ENCODE measurements at regions not wholly inside any gene's neighbourhood (a gene's known extent, or its start where the extent isn't known, plus 50 kb on each side); places are given as distances from the start of the nearest gene placed in this dataset.

DNA sequence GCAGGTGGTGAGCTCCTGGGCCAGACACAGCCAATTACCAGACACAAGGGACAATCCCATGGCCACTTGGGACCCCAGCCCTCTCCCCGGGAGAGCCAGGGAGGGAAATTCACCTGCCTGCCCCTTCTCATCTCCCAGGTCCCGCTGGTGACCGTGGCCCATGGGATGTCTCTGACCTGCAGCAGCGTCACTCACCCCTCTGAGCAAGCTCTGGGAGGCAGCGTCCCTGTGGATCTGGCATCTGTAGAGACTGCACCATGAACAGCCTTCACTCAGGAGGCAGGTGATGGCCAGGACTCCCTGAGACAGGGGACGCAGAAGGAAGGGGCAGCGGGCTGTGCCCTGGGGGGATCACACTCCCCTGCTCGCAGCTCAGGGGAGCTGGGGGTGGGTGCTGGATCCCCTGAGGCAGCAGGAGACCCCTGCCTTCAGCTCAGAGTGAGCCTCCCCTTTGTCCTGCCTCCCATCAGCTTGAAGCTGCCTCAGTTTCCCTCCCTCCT, 90.8 kb downstream of the FOXL3 start:
- DNase-seq (ENCODE audit: insufficient read length, low spot score) = no peak
- FAIRE-seq = peak; percentile 46

DNA sequence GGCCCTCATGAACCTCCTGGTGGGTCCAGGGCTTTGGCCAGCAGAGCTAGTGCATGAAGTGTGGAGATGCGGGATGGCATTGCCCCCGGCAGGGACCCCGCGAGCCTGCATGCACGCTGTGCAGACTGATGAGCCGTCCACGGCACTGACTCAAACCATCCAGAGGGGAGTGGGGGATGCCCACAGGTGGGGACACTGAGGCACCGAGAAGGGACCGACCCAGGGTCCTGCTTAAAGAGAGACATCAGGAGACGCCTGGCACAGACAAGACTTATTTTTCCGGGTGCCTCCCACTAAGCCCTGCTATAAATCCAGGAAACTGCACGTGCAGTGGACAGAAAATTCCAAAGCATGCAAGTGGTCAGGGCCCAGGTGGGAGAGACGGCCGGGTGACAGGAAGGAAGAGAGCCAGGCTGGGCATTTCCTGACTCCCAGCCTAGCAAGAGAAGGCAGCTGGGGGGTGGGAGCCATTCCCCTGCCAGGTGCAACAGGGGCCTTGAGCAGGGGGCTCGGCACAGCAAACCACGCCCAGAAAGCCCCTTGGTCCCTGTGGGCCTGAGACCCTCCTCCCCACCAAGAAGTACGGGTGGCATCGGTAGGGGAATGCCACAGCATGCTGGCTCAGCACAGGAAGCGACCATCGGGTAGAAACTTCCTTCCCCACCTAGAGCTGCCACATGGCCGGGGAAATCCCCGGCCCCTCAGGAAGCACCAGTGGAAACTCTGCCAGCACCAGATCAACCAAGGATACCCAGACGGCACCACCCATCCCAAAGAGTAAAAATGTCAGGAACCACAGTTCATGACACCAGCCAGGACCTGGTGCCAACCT, 91.5 kb downstream of the FOXL3 start:
- DNase-seq (ENCODE audit: insufficient read length, low spot score) (no peak), FAIRE-seq (peak; percentile 33)

DNA sequence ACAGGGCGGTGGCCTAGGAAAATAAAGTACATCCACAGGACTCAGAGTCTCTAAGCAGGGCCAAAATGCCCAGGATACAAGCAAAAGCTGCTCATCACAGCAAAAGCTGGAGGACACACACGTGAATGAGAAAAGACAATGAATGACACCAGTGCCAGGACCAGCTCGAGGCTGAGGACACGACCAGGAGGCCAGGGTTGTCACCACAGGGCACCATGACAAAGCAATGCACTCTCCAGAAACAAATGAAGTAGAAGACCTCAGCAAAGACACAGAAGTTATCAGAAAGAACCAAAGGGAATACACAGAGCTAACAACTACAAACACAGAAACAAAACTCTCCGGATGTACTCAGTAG, 92.1 kb downstream of the FOXL3 start:
- DNase-seq (ENCODE audit: insufficient read length, low spot score) (no peak), FAIRE-seq (no peak)

DNA sequence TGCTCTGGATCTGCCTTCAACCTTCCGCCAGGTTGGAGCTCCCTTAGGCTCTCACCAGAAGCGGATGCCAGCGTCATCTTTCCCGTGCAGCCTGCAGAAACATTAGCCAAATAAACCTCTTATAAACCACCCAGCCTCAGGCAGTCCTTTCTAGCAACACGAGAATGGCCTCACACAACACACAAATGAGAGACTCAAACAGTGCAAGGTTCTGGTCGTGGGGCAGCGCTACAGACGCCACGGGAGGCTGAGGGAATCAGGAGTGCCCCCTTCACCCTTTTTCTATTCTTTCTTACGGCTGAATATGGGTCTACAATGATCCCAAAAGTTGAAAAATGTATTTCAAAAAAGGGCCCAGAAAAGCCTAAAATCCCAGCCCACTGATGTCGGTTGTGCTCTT, 96.4 kb downstream of the FOXL3 start:
- DNase-seq (ENCODE audit: insufficient read length, low spot score) (no peak), FAIRE-seq (no peak)

DNA sequence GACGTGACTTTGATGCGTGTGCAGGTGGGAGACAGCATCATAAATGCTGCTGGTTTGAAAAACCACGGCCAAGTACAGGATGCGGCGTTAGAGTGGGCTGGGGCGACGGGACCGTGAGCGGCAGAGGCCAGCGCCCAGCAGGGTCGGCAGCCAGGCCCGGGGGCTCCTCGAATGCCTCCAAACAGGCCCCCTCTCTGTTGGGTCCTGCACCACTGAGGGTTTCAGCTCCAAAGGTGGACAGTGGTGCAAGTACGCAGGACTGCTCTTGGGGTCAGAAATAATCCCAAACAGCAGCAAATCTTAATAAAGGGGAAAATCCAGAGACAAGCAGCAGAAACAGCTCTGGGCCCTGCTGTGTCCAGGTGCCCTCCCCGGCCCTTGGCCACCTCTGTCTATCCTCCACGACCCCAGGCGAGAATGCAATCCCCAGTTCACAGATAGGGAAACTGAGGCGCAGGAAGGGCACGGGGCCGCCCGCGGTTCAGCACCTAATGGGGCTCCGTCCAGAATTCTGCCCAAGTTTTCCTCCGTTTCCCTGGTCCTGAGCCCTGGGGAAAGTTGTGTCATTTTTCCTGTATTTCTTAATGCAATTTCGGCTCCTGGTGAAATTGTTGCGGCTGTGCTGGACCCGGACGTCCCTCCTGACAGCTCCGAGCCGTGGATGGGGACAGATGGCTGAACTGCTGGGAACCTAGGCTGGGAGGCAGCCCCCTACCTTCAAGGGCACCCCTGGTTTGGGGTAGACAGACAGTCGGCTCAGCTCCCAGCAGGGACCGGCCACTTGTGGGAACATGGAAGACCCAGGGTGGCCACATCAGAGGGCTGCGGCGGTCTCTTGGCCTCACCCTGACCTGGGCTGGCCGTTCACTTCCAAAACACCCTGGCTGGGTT, 97.4 kb downstream of the FOXL3 start:
- no peak for DNase-seq (ENCODE audit: insufficient read length, low spot score)
- FAIRE-seq = no peak

DNA sequence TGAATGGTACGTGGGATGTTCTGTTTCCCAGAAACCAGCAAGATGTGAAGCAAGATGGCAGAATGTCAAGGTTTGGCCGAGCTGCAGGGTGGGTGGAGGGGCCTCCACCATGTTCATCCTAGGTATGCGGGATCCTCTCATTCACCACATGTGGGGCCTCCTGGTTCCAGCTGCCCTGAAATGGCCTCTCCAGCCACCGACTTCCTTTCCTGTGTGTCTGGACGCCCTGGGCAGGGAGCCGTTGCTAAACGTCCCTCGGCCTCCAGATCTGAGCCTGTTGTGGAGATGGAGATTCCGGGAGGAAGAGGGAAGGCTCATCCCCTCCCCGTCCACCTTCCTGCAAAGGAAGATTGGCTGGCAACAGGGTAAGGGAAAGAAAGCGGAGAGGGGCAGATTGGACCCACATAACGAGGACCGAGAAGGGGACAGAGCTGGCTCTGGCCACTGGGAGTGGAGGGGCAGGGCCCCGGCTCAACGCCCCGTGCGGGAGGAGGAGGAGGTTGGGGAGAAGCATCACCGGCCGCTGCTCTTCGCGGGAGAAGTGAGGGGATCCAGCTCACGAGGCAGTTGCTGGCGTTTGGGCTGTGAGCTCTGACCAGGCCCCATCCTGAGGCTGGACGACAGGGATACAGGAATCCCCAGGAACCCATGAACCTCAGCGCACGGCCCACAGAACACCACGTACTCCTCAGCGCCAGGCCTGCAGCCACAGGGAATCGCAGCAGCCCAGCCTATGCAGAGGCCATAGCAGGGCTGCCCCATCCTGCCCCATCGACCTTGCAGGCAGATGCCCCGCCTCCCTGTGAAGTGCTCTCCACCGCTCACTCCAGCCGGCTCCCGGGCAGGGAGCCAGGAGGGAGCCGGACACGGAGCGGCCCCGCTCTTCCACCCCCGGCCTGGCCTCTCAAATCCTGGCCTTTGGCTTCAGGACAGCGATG, 98.3 kb downstream of the FOXL3 start:
- no peak for FAIRE-seq
- no peak for DNase-seq (ENCODE audit: insufficient read length, low spot score)

DNA sequence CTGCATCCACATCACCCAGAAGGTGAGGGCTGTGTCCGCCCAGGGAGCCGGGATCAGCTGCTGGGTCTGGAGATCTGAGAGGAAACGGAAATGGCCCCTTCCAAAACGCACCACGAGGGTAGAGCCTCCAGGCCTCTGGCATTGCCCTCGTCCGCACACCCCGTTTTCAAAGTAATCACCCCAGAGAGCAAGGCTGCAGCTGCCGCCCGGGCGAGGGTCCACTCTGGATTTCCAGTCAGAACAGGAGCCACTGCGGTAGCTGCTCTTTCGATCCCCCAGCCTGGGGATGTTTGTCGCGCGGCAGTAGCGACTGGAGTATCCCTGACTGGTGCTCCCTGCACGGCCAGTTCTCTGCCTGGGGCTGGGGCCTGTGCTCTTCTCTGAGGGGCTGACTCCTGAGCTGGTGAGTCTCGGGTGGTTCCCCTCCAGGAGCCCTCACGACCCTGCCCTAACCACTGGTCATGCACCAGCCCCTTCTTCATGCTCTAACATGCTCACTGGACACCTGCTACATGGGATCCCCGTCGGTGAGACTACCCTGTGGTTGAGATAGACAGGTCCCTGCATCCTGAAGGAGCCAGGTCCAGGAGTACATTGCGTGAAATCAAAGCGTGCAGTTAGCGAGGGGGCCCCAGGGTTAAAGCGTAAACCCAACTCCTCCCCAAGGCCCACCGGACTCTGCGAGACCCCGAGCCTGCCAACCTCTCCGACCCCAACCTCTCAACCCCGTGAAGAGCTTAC, 99.2 kb downstream of the FOXL3 start:
- no peak for DNase-seq (ENCODE audit: insufficient read length, low spot score)
- no peak for FAIRE-seq

DNA sequence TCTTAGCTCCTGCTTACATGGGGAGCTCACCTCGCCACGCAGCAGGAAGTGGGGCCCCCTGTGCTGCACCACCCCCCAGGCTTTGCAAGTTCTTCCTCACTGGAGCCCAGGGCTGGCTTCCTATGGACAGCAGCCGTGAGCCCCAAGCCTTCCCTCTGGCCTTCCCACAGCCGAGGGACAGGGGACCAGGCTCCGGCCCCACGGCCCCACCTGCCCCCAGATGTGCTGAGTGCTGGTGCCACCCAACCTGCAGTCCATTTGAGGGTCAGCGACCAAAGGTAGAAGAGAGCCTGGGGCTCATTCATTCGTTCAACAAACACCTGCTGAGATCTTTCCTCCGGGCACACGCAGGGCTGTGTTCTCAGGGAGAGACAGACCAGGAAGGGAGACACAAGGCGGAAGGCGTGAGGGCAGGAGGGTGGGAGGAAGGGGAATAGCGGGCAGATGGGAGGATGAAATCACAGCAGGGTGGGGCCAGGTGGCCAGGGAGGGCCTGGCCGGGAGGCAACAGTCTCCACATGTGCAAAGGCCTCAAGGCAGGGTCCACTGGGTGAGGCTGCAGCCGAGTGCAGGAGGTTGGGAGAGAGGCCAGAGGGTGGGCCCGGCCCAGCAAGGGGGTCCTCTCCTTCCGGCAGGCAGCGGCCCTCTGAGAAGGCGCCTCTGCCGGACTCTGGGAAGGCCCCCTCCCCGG, 100.1 kb downstream of the FOXL3 start:
- no peak for FAIRE-seq
- no peak for DNase-seq (ENCODE audit: insufficient read length, low spot score)

DNA sequence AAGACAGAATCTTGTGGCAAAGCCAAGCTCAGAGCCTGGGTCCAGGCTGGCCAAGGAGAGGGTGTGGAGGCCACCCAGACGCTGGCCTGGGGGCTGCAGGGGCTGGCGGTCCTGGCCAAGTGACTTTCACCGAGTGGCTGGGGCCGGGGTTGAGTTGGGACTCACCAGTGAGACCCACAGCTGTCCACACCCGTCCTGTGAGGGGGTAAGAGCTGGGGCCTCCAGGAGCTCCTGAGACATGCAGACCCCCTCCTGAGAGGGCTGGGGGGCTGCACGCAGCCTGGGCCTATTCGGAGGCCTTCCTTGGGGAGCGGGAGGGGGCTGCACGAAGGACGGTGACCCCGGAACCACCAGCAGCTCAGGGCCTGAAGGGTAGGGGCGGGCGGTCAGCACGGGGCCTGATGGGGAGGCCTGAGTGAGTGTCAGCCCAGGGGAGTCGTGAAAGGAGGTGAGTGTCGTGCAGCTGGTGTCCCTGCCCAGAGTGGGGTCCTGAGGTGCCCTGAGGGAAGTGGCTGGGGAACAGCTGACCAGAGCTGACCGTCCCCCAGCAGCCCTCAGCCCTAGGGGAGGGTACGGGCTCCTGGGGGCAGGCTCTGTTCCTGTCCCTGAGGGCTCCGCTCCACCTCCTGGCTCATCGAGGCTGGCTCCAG, 100.9 kb downstream of the FOXL3 start:
- FAIRE-seq (no peak), DNase-seq (ENCODE audit: insufficient read length, low spot score) (no peak)

DNA sequence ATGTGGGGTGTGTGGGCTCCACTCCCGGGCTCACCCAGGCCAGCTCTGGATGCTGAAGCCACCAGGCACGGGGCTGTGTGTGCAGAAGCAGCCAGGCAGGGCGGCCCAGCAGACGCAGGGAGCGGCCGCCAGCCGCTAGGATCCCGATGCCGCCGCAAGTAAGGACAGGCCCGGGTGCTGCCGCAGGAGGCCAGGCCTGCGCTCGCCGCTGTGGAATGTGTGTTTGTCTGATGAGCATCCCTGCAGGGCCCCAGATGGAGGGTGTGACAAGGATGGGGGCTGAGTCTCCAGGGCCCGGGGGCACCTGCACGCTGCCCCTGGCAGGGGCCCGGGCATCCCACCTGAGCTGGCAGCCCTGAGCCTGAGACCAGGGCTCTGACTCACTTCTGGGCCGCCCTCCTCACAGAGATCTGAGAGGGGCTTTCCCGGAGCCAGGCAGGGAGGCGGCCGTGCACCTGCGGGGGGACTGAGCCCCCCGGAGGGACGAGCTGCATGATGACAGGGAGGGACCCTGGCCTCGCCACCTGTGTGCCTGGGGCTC, 101.5 kb downstream of the FOXL3 start:
- FAIRE-seq (no peak), DNase-seq (ENCODE audit: insufficient read length, low spot score) (no peak)

DNA sequence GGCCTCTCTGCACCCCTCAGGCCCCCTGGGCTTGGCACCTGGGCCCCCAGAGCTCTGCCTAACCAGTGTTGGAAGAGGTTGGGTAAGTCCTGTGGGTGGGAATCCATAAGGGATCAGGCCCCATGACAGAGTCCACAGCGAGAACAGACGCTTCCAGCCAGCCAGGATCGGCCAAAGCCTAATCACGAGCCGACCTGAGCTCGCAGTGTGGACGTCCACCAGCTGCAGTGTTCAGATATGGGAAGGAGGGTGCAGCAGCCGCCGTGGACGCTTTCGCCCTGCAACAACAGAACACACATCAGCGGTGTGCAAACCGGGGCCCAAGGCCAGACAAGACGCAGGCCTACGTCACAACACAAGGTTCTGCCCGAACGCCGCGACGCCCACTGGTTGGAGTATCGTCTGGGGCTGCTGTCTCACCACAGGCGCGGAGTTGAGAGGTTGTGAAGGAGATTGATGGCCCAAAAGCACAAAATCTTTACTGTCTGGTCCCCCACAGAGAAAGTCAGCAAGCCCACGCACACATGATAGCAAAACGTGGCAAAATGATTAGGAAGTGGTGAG, 102.1 kb downstream of the FOXL3 start:
- FAIRE-seq (peak; percentile 71), DNase-seq (ENCODE audit: insufficient read length, low spot score) (no peak)

DNA sequence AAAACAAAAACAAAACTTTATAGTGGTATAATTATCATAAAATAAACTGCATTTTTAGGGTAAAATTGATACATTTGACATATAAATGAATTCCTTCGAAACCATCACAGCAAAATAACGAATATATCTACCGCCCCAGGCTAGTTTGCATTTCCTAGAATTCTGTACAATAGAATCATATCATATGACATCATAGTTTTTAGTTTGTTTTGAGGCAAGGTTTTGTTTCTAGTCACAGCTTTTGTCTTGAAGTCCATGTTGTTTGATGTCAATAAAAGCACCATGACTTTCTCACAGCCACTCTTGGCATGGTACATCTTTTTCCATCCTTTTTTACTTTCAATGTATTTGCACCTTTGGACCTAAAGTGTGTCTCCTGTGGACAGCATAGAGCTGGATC, 102.9 kb downstream of the FOXL3 start:
- no peak for FAIRE-seq
- DNase-seq (ENCODE audit: insufficient read length, low spot score) = no peak

DNA sequence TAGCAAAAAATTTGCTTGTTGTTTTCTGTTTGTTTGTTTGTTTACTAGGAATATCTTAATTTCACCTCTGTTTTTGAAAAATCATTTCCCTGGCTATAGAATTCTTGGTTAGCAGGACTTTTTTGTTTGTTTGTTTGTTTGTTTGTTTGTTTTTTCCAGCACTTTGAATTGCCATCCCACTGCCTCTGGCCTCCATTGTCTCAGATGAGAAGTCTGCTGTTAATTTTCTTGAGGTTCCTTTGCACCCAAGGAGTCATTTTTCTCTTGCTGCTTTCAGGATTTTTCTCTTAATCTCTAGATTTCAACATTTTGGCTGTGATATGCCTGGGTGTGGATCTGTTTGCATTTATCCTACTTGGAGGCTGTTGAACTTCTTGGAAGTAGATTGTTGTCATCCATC, 105.7 kb downstream of the FOXL3 start:
- DNase-seq (ENCODE audit: insufficient read length, low spot score) (no peak), FAIRE-seq (no peak)

DNA sequence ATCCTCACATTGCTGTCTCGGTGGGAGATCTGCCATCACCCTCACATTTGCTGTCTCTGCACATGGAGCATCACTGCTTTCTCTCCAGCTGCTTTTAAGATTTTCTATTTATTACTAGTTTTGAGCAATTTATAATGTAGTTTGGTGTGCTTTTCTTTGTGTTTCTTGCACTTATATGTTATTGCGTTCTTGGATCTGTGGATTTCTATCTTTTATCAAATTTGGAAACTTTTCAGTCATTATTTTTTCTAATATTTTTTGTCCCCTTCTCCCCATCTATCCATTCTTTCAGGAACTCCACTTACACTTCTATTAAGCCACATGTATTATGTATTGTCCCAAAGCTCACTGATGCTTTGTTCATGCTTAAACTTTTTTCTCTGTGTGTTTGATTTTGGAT, 108.9 kb downstream of the FOXL3 start:
- FAIRE-seq (no peak), DNase-seq (ENCODE audit: insufficient read length, low spot score) (no peak)

DNA sequence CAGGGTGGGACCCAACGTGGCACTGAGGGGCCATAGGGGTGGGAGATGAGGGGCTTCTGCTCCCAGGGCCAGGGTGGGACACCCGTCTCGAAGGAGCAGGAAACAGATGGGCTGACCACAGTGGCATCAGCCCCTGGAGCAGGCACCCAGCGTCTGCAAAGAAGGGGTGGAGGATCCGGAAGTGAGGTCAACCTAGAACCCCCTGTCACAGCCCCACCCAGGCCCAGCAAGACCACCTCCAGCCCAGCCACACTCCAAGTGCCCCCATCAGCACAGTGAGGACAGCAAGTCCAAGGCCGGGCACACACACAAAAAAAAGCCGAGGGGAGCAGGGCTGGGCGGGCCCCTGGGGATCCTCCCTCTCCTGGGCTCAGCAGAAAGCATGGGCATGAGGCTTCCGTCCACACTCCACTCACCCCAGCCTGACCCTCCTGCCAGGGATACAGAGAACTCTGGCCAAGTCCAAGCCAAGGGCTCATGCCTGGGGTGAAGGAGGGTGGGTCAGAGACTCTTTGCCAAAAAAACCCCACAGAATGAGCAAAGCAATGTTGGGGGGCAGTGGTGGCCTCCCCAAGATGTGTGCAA, 111.0 kb downstream of the FOXL3 start:
- FAIRE-seq = no peak

DNA sequence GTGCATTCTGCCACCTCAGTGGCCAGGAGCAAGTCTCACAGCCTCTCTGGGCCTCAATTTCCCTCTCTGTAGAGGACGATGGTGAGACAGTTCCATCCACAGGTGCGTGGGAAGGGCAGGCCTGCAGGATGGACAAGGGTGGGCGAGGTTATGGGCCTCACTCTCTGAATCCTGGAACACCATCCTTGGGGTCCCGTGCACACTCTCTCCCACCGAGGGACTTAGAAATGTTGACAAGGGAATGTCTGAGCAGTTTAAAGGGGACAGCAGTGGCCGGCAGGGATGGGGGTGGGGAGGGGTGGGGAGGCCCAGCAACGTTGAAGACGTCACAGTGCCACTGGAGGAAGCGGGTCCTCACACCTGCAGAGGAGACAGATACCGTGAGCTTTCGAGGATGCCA, 111.5 kb downstream of the FOXL3 start:
- FAIRE-seq (no peak), DNase-seq (ENCODE audit: insufficient read length, low spot score) (no peak)

More for the DNA sequence above, 111.0 kb downstream of the FOXL3 start:
- no peak for DNase-seq (ENCODE audit: insufficient read length, low spot score)

DNA sequence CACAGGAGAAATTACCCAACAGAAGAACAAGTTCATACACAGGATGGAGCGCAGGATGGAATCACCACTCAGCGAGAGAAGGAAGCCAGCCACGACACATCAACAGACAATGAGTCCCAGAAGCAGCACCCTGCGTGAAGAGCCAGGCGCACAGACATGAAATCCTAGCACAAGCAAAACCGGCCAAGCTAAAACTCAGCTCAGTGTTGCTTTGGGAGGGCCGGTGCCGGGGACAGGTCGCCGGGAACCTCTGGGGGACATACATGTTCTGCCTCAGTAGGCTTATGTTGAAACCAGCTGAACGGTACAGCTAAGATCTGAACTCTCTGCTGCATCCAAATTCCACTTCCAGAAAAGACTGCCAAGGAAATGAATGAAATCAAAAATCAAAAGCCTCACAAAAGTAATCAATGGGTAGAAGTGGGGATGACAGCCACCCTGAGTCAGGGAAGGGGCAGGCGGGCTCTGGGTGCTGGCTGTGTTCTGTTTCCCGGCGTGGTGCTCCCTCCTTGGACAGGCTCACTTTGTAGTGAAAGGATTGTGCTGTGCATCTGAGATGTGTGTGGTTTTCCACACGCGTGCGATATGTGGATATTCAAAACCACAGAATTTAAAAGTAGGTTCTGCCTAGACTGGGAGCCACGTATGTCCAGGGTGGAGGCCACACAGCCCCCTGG, 114.7 kb downstream of the PDGFA start:
- no peak for FAIRE-seq

More for the DNA sequence above, 114.7 kb downstream of the PDGFA start:
- no peak for DNase-seq (ENCODE audit: insufficient read length, low spot score)

Data from HTR-8/SVneo (cell line).